Limb (tissue), 2 donors: ENCODE measurements at regions not wholly inside any gene's neighbourhood (a gene's known extent, or its start where the extent isn't known, plus 50 kb on each side); places are given as distances from the start of the nearest gene placed in this dataset.
A peak's percentile ranks its signal among the peaks of the same experiment; 100 is the strongest.

Experiments used
- DNase-seq, 2 donors: peaks; one replicate each; pipeline ENCODE4 v3.0.0-alpha.2; 2016; ENCODE audit errors: extremely low spot score in 2 of 2

- no peak for DNase-seq
These were observed 190.4 kb upstream of the ARG1 start for GRCh38 chr6:131382631-131383030.

- no peak for DNase-seq
These were observed 189.3 kb upstream of the ARG1 start for GRCh38 chr6:131383421-131384411.

GRCh38 chr6:131387562-131388447, 185.2 kb upstream of the ARG1 start:
- no peak for DNase-seq

- no peak for DNase-seq
These were observed 182.7 kb upstream of the ARG1 start for GRCh38 chr6:131390322-131390721.

- DNase-seq, result no peak
These were observed 181.9 kb upstream of the ARG1 start for GRCh38 chr6:131391116-131391515.

GRCh38 chr6:131393433-131393832, 179.6 kb upstream of the ARG1 start:
- no peak for DNase-seq

- no peak for DNase-seq
These were observed 178.1 kb upstream of the ARG1 start for GRCh38 chr6:131394768-131395432.

- no peak for DNase-seq
These were observed 174.8 kb upstream of the ARG1 start for GRCh38 chr6:131398176-131398575.

GRCh38 chr6:131399433-131399832, 173.6 kb upstream of the ARG1 start:
- DNase-seq, result no peak

GRCh38 chr6:131400054-131400778, 172.8 kb upstream of the ARG1 start:
- DNase-seq, result no peak

GRCh38 chr6:131400779-131401496, 172.1 kb upstream of the ARG1 start:
- no peak for DNase-seq

- peak in 1 of 2 donors; percentile 9 for DNase-seq
These were observed 164.2 kb upstream of the ARG1 start for GRCh38 chr6:131408811-131409210.

GRCh38 chr6:131410785-131411184, 162.2 kb upstream of the ARG1 start:
- no peak for DNase-seq

GRCh38 chr6:131412960-131413830, 159.8 kb upstream of the ARG1 start:
- DNase-seq, result no peak

- no peak for DNase-seq
These were observed 159.2 kb upstream of the ARG1 start for GRCh38 chr6:131413831-131414191.

GRCh38 chr6:131414956-131415355, 158.1 kb upstream of the ARG1 start:
- no peak for DNase-seq

- DNase-seq, result no peak
These were observed 154.6 kb upstream of the ARG1 start for GRCh38 chr6:131418441-131418840.

GRCh38 chr6:131419702-131420101, 153.3 kb upstream of the ARG1 start:
- DNase-seq, result no peak

GRCh38 chr6:131424016-131424415, 149.0 kb upstream of the ARG1 start:
- no peak for DNase-seq
